Amygdala (tissue), 56 donors: ENCODE measurements at regions not wholly inside any gene's neighbourhood (a gene's known extent, or its start where the extent isn't known, plus 50 kb on each side); places are given as distances from the start of the nearest gene placed in this dataset.
A peak's percentile ranks its signal among the peaks of the same experiment; 100 is the strongest.
"Not testable (repeated sequence)": the region's sequence is repeated elsewhere in the genome, so short reads cannot be mapped to it uniquely, and the experiment has no call there.

ENCODE experiments used
- DNase-seq, 56 donors: peaks; one replicate each; lab custom pipeline; 2025; lab: John Stamatoyannopoulos, UW

DNA sequence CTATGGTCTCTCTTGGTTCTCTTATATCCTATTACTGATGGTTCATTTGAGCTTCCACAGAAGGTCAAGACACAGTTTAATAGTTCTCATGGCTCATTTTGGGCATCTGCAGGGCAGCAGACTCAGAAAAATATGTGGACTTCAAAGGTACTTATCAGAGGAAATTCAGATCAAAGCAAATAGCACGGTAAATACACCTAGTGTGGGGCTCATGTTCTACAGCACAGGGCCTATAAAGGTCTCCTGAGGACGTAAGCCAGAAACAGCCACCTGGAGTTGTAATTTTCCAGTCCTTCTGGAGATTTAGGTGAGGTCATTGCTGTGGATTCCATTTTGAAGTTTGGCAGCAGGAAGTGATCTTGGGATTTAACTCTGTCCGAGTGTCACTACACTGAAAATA is 134.5 kb upstream of the SGO1 start:
- DNase-seq = no peak

DNA sequence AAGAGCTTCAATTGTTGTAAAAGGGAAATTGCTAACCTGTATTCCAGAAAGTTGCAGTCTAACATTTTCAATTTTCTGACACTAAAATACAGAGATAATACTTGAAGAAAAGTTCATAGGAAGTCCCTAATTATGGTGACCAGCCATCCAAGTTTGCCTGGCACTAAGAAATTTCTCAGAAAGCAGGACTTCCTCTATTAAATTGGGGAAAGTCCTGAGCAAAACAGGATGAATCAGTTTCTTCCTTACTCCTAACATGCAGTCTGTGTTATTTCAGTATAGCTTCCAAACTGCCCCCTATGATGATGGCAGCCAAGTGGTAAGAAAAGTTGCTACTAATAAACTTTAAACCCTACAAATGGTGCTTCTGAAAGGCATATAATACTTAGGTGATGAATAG is 133.5 kb upstream of the SGO1 start:
- no peak for DNase-seq

DNA sequence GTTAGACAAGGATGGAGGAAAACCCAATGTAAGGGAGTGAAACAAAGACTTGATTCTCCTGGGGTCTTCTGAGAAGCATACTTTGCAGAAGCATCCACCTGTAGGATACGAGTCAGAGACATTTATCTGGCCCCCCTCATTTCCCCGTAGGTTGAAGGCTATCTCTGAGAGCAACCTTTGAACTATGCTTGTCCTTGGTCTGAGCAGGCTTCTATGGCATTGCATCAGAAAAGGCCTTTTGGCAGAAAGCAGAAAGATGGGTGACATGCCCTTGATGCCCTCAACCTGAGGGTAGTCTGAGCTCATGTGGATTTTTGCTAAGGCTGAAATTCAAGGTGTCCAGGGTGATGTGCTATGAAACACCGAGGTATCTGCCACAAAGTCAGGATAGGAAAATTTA is 131.6 kb upstream of the SGO1 start:
- DNase-seq = no peak

DNA sequence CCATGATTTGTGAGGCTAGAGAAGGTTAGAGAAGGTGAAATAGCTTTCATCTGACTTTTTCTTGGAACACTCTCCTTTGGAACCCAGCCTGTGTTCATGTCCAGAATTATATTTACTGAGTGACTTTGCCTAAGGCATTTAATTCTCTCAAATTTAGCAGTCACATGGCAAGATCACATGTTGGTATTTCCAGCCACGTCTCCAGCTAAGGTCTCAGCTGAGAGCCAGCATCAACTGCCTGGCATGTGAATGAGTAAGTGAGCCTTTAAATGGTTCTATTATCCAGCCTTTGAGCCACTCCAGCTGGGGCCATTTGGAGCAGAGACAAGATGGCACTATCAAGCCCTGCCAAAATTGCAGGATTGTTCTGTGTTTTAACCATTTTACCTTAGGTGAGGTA is 130.2 kb upstream of the SGO1 start:
- DNase-seq = peak in 8 of 56 donors; percentile 0 to 15 (median 9)

DNA sequence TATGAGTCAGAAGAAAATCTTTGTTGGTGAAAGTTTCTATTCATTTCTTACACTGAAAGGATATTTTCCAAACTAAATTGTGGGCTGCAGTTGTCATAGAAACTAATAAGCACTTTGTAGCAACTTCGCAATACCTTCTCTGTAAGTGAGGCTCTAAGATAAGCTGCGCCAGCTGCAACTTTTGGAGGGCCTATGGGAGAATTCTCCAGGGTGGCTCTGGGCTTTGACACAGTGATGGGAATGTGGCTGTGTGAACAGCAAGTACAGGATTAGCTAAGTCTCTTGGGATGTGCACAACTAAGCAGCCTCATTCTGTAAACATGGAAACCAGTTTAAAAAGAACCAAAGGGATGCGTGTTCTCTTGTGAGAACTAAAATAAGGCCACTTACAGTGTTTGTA is 124.6 kb upstream of the SGO1 start:
- DNase-seq = no peak

DNA sequence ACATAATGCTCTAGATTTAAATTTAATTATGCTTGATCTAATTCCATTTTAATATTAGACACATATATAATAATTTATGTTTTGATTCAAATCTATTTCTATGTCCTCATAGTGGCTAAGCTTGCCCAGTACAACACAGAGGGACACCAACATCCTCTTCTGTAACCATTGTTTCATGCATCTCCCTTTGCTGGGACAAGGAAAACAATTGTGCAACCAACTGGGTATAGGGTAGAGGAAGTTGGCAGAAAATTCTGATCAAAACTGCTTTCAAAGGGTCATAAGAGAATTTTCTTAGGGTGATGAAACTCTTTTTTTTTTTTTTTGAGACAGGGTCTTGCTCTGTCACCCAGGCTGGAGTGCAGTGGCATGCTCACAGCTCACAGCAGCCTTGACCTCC is 121.4 kb upstream of the SGO1 start:
- DNase-seq = no peak

DNA sequence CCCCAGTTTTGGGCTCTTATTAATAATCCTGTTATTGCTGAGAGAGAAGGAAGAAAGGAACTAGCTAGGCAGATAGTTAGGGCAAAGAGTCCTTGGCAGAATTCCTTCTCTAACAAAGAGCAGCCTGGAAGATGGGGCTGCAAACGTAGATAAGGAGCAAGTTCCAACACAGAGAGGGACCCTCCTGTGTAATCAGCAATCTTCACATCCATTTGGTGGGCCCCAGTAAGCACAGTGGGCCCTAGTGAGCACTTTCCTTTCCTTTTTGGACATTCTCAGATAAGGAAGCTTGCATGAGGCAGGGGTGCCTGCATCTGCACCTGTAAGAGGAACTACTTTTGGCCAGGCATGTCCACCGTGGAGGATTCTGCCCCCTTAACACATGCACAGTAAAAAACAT is 119.6 kb upstream of the SGO1 start:
- no peak for DNase-seq

DNA sequence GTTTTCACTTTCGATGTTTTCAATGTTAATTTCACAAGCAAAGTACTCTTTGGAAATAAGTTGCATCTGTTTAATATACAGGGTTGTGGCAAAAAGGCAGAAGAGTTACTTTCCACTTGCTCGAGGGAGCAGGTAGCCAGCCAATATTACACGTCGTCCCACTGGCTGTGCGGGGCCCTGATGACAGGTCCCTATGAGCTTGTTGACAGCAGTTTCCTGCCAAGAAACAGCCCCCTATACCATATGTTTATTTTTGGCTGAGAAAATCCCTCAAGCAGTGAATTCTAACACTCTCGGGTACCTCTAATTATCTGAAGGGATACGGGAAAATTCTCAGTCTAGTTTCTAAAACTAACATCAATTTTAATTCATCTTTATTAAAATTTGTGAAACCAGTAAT is 116.8 kb upstream of the SGO1 start:
- no peak for DNase-seq

DNA sequence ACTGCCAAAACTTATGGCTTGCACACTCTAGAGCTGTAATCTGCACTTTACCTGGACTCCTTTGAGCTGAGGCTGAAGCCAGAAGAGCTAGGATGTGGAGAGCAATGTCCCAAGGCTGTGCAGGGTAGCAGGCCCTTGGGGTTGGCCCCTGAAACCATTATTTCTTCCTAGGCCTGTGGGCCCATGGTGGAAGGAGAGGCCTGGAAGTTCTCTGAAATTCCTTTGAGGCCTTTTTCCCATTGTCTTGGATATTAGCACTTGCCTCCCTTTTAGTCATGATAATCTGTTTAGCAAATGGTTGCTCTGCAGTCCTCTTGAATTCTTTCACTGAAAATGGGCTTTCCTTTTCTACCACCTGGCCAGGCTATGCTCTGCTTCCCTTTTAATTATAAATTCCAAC is 102.0 kb upstream of the SGO1 start:
- no peak for DNase-seq

DNA sequence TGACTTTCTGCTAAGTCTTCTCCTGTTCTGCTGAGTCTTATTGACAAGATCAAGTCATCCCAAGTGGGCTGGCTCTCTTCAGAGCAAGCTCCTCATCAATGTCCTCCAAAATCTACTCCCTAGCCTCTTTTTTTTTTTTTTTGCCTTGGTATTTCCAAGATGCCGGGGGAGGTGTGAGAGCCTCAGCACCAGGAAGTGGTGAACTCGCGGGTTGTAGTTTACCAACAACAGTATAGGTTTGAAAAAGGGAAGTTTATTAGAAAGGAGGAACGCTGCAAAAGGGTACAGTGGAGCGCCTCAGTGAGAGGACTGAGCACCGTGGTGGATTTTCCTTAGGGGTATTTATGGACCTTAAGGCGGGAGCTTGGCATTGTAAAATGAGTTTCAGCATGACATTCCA is 94.3 kb upstream of the SGO1 start:
- DNase-seq = no peak

DNA sequence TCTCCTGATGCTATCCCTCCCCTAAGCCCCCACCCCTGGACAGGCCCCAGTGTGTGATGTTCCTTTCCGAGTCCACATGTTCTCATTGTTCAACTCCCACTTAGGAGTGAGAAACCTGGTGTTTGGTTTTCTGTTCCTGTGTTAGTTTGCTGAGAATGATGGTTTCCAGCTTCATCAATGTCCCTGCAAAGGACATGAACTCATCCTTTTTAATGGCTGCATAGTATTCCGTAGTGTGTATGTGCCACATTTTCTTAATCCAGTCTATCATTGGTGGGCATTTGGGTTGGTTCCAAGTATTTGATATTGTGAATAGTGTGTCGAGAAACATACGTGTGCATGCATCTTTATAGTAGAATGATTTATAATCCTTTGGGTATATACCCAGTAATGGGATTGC is 80.0 kb upstream of the SGO1 start:
- not testable (repeated sequence) for DNase-seq

DNA sequence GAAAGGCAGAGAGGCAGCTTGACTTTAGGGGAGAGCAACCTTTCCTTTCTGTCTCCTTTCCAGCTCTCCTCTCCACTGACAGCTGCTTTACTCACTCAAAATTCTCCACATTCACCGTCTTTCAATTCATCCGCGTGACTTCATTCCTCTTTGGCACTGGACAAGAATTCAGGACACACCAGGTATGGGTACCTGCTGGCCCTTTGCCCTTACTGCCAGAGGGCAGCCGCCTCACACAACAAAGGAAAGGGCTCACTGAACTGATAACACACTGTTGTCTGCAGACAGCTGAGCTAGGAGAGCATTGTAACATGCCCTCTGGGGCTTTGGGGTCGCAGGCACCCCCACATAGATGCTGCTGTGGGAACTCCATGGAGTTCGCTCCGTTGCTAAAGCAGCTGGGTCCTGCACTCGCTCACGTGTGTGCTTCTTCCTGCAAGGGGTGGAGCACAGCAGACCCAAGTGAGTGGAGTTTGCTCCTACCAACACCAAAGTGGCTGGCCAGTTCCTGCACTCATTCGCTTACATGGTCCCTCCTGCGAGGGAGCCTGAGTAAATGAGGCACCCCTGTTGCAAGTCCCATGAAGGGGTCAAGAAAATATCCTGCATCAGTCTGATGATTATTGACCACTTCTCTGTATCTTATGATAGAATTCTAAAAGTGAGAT is 79.0 kb upstream of the SGO1 start:
- no peak for DNase-seq

DNA sequence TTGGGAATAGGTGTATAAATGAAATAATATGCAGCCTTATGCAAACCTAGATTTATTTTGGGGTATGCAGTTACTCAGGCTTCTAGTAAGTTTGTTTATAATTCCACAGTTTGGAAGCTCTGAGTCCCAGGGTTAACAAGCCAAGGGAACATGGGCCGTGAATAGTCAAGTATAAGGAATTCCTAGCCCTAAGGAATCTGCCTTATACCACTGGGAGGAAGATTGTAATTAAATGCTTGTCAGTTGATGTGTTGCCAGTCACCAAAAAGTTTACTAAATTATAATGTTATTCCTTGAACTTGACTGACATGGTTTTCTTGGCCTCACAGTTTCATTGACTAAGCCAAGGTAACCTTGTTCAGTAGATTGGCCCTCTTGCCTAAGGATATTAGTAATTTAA is 72.4 kb upstream of the SGO1 start:
- no peak for DNase-seq

DNA sequence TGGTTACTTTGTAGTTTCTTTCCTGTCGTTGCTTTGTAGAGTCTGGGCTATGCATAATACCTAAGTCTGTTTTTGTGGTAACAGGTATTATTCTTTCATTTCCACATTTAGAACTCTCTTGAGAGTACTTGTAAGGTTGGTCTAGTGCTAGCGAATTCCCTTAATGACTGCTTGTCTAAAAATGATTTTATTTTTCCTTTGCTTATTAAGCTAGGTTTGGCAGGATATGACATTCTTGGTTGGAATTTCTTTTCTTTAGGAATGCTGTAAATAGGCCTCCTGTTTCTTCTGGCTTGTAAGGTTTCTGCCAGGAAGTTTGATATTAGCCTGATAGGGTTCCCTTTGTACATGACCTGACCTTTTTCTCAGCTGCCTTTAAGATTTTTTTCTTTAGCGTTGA is 70.1 kb upstream of the SGO1 start:
- no peak for DNase-seq

DNA sequence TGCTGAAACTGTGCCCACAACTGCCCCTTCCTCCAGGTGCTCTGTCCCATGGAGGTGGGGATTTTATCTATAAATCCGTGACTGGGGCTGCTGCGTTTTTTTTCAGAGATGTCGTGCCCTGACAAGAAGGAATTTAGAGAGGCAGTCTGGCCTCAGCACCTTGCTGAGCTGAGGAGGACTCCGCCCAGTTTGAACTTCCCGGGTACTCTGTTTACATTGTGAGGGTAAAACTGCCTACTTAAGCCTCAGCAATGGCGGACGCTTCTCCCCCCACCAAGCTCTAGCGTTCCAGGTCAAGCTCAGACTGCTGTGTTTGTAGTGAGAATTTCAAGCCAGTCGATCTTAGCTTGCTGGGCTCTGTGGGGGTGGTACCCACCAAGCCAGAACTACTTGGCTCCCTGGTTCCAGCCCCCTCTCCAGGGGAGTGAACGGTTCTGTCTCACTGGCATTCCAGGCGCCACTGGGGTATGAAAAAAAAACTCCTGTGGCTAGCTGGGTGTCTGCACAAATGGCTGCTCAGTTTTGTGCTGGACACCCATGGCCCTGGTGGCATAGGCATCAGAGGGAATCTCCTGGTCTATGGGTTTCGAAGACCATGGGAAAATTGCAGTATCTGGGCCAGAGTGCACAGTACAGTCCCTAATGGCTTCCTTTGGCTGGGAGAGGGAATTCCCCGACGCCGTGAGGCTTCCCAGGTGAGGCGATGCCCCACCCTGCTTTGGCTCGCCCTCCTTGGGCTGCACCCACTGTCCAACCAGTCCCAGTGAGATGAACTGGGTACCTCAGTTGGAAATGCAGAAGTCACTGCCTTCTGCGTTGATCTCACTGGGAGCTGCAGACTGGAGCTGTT is 68.5 kb upstream of the SGO1 start:
- no peak for DNase-seq

DNA sequence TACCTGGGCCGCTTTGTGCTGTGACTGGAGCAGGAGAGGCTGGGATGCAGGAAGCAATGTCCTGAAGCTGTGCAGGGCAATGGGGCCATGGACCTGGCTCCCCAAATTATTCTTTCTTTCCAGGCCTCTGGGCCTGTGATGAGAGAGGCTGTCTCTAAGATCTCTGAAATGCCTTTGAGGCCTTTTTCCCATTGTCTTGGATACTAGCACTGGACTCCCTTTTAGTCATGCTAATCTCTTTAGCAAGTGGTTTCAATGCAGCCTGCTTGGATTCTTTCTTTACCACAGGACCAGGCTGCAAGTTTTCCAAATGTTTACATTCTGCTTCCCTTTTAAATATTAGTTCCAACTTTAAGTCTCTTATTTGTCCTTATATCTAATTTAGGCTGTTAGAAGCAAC is 64.8 kb upstream of the SGO1 start:
- DNase-seq = no peak

DNA sequence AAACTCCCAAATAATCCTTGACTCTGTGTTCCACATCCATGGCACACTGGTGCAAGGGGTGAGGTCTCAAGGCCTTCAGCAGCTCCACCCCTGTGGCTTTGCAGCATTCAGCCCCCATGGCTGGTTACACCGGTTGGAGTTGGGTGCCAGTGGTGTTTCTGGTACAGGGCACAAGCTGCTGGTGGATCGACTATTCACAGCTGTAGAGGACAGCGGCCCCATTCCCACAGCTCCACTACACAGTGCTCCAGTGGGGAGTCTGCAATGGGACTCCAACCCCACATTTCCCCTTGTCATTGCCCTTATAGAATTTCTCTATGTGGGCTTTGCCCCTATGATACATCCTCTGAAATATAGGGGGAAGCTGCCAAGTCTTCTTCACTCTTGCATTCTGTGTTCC is 64.3 kb upstream of the SGO1 start:
- no peak for DNase-seq

DNA sequence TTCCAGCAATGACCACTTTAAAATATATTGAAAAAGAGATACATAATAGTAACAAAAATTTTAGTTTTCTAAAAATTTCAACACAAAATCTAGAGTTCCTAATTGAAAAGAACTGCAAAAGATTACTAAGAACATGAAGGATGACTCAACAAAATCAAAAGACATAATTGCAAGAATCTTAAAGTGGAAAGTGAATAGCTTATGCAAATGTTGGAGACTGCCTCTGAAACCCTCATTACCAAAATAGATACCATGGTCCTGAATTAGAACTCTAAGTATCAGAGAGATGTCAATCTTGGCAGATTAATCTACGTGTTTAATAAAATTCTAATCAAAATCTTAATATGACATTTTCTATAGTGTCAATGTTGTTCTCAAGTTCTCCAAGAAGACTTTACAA is 60.7 kb upstream of the SGO1 start:
- DNase-seq = no peak

DNA sequence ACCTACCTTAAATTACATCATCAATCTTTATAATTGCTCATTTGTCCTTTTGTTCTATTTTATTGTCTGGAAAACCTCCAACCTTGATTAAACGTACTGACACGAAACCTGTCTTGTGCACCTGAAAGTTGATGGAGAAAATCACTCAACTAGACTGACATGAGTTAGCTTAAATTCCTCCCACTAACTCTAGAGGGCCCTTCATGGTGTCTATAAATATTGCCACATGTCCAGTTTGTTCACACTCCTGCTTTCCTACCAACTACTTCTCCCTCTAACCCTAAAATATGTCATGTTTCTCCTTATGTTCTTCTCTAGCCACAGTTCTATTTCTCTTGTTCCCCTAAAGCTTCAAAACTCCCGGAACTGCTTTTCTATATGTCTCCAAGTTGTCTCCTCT is 59.8 kb upstream of the SGO1 start:
- no peak for DNase-seq

DNA sequence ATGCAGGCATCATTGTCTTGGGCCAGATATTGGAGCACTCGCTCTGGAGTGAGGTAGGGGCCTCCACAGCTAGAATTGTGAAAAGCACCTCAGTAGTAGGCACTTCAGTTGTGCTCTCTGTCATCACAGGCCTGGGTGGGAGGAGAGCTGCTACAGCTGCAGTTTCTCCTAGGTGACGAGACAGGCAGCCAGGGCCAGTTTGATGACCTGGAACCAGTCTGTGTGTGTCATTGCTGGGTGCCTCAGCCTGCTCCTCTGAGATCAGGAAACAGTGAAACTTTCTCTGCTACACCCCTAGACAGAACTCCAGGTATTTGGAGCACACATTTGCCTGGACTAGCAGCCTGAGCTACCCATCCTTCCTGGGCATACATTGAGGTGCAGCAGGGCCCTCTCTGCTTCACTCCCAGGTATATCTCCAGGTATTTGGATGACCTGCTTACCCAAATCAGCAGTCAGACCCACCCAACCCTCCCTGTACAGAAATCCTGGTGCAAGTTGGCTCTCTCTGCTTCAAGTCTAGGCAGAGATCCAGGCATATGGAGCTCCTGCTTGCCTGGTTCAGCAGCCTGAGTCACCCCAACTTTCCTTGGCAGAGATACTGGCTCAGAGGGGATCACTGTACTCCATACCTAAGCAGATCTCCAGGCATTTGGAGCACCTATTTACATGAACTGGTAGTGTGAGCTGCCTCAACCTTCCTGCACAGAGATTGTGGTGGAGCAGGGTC is 54.3 kb upstream of the SGO1 start:
- no peak for DNase-seq

DNA sequence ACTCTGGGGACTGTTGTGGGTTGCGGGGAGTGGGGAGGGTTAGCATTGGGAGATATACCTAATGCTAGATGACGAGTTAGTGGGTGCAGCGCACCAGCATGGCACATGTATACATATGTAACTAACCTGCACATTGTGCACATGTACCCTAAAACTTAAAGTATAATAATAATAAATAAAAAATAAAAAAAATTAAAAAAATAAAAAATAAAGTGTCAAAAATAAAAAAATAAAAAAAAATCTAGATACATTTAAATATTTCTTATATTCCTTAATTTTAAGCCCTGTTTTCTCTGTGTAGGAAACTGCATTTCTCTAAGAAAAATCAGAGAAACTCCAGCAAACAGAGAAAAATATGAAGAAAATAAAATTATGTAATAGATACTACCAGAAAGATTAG is 52.2 kb upstream of the SGO1 start:
- DNase-seq = not testable (repeated sequence)

DNA sequence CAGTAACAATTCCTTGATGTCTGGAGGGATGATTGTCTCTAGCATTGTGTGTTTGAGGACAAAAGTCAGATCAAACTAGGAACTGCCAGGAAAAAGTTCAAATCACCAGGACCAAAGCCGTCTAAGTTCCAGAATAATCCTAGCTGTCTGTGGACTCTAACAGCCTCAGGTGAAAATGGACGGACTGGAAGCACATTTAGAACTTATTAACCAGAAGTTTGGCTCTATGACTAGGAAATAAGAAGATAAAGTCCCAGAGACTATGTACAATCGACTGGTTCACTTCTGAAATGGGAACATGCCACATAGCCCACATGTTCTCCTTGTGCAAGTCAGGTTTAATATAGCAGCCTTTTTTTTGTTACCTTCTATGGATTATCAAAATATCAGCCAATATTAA is 50.6 kb upstream of the SGO1 start:
- no peak for DNase-seq
